LNCAP (cell line): ENCODE measurements at regions not wholly inside any gene's neighbourhood (a gene's known extent, or its start where the extent isn't known, plus 50 kb on each side); places are given as distances from the start of the nearest gene placed in this dataset.

Experiments
- CTCF ChIP-seq: fragments of 450-650 bp; IDR thresholded peaks from 2 replicates; pipeline ENCODE4 v1.5.1; 2017; ENCODE audit warnings: mild to moderate bottlenecking

- no peak for TF ChIP-seq CTCF
Measured at GRCh38 chr14:76701981-76702380, 59.3 kb upstream of the VASH1 start.

GRCh38 chr14:76705214-76705613, 56.1 kb upstream of the VASH1 start:
- no peak for TF ChIP-seq CTCF

- TF ChIP-seq CTCF = no peak
Measured at GRCh38 chr14:76706811-76707210, 54.5 kb upstream of the VASH1 start.

- TF ChIP-seq CTCF = no peak
Measured at GRCh38 chr14:76708028-76708427, 53.2 kb upstream of the VASH1 start.

GRCh38 chr14:76708771-76709170, 52.5 kb upstream of the VASH1 start:
- no peak for TF ChIP-seq CTCF

- peak; percentile 89 for TF ChIP-seq CTCF
Measured at GRCh38 chr14:76710056-76711010, 50.9 kb upstream of the VASH1 start.
